Progenitor cell of endocrine pancreas (in vitro differentiated cells): ENCODE measurements at regions not wholly inside any gene's neighbourhood (a gene's known extent, or its start where the extent isn't known, plus 50 kb on each side); places are given as distances from the start of the nearest gene placed in this dataset.

ENCODE experiments used
- DNase-seq: peaks from one replicate; pipeline ENCODE4 v3.0.0; 2021; ENCODE audit warnings: low spot score; ENCODE audit not compliant: unreplicated experiment
- H3K27ac Mint-ChIP-seq: 2 replicates; pipeline ENCODE4 v1.8.0; 2021; ENCODE audit warnings: mild to moderate bottlenecking, moderate library complexity, mixed read lengths
- H3K27me3 Mint-ChIP-seq: 2 replicates; pipeline ENCODE4 v1.8.0; 2021; ENCODE audit warnings: mixed read lengths
- H3K36me3 Mint-ChIP-seq: 2 replicates; pipeline ENCODE4 v1.8.0; 2022; ENCODE audit warnings: mixed read lengths; ENCODE audit not compliant: insufficient read depth
- H3K4me1 Mint-ChIP-seq: 2 replicates; pipeline ENCODE4 v1.8.0; 2021; ENCODE audit warnings: low read depth, mixed read lengths
- H3K4me3 Mint-ChIP-seq: 2 replicates; pipeline ENCODE4 v1.8.0; 2021; ENCODE audit warnings: low read depth, mild to moderate bottlenecking, moderate library complexity, mixed read lengths
- H3K9me3 Mint-ChIP-seq: 2 replicates; pipeline ENCODE4 v1.8.0; 2021; ENCODE audit warnings: low read depth, mixed read lengths
- CTCF ChIP-seq: fragments of 200-600 bp; sonication (generic); IDR thresholded peaks from one replicate; pipeline ENCODE4 v1.5.0; 2021; ENCODE audit warnings: antibody characterized with exemption, mild to moderate bottlenecking; ENCODE audit not compliant: unreplicated experiment

- no peak for TF ChIP-seq CTCF
- no peaks in the 10 kb centered on the region for H3K9me3 Mint-ChIP-seq
- no peaks in the 10 kb centered on the region for H3K36me3 Mint-ChIP-seq
- no peak overlapping the region for H3K4me3 Mint-ChIP-seq
- peaks cover 18% of the 10 kb centered on the region for H3K4me1 Mint-ChIP-seq
- H3K27me3 Mint-ChIP-seq, result peaks cover 38% of the 10 kb centered on the region
- no peak for DNase-seq
- H3K27ac Mint-ChIP-seq, result no peak overlapping the region
Measured at GRCh38 chr3:184485906-184486305, 75.7 kb upstream of the EPHB3 start.

- Mint-ChIP-seq H3K27me3 (peaks cover 38% of the 10 kb centered on the region), H3K27ac (no peak overlapping the region), H3K4me1 (peaks cover 20% of the 10 kb centered on the region), H3K4me3 (no peak overlapping the region), H3K36me3 (no peaks in the 10 kb centered on the region), H3K9me3 (no peaks in the 10 kb centered on the region)
- no peak for DNase-seq
- TF ChIP-seq CTCF, result no peak
Measured at GRCh38 chr3:184486614-184487013, 75.0 kb upstream of the EPHB3 start.

GRCh38 chr3:184488577-184488976, 73.0 kb upstream of the EPHB3 start:
- peaks cover 40% of the 10 kb centered on the region for H3K27me3 Mint-ChIP-seq

GRCh38 chr3:184489268-184489841, 72.2 kb upstream of the EPHB3 start:
- Mint-ChIP-seq H3K9me3 (no peaks in the 10 kb centered on the region), H3K27me3 (peaks cover 48% of the 10 kb centered on the region), H3K27ac (no peak overlapping the region), H3K4me3 (no peak overlapping the region), H3K36me3 (no peaks in the 10 kb centered on the region), H3K4me1 (peaks cover 20% of the 10 kb centered on the region)
- no peak for DNase-seq
- TF ChIP-seq CTCF, result no peak

More at GRCh38 chr3:184488577-184488976, 73.0 kb upstream of the EPHB3 start:
- Mint-ChIP-seq H3K27ac (no peak overlapping the region), H3K4me1 (peaks cover 20% of the 10 kb centered on the region), H3K4me3 (no peak overlapping the region), H3K9me3 (no peaks in the 10 kb centered on the region), H3K36me3 (no peaks in the 10 kb centered on the region)
- no peak for DNase-seq
- TF ChIP-seq CTCF, result no peak

- H3K9me3 Mint-ChIP-seq, result no peaks in the 10 kb centered on the region
- H3K36me3 Mint-ChIP-seq, result no peaks in the 10 kb centered on the region
- DNase-seq, result no peak
- TF ChIP-seq CTCF, result no peak
- no peak overlapping the region for H3K4me3 Mint-ChIP-seq
- H3K4me1 Mint-ChIP-seq, result peaks cover 20% of the 10 kb centered on the region
- H3K27ac Mint-ChIP-seq, result no peak overlapping the region
- H3K27me3 Mint-ChIP-seq, result peaks cover 50% of the 10 kb centered on the region
Measured at GRCh38 chr3:184491011-184491576, 70.5 kb upstream of the EPHB3 start.
